Stromal cell of bone marrow (primary cell): ENCODE measurements at regions not wholly inside any gene's neighbourhood (a gene's known extent, or its start where the extent isn't known, plus 50 kb on each side); places are given as distances from the start of the nearest gene placed in this dataset.

Experiments used
- DNase-seq: peaks from one replicate; pipeline ENCODE4 v3.0.0-alpha.2; 2012; ENCODE audit warnings: low read depth

- no peak for DNase-seq
These were observed 53.3 kb upstream of the E2F7 start for GRCh38 chr12:77118696-77119095.

GRCh38 chr12:77116277-77116676 lies 50.9 kb upstream of the E2F7 start:
- no peak for DNase-seq

GRCh38 chr12:77115471-77115870 lies 50.1 kb upstream of the E2F7 start:
- no peak for DNase-seq
